Hepatocyte (in vitro differentiated cells): ENCODE measurements at regions not wholly inside any gene's neighbourhood (a gene's known extent, or its start where the extent isn't known, plus 50 kb on each side); places are given as distances from the start of the nearest gene placed in this dataset.

ENCODE experiments used
- CTCF ChIP-seq: fragments of 200-600 bp; sonication (generic); IDR thresholded peaks from 2 replicates; pipeline ENCODE4 v1.5.1; 2016; ENCODE audit warnings: antibody characterized with exemption, mild to moderate bottlenecking; ENCODE audit not compliant: poor library complexity
- EZH2 ChIP-seq: fragments of 200-600 bp; sonication (generic); IDR thresholded peaks from 2 replicates; pipeline ENCODE4 v1.6.1; 2016; ENCODE audit warnings: antibody characterized with exemption, mild to moderate bottlenecking, borderline replicate concordance

- TF ChIP-seq CTCF (no peak), EZH2 (no peak)
Observed at GRCh38 chr3:35042210-35042991, 596.9 kb upstream of the ARPP21 start.
